ENCODE measurements at regions not wholly inside any gene's neighbourhood (a gene's known extent, or its start where the extent isn't known, plus 50 kb on each side); places are given as distances from the start of the nearest gene placed in this dataset.

DNA sequence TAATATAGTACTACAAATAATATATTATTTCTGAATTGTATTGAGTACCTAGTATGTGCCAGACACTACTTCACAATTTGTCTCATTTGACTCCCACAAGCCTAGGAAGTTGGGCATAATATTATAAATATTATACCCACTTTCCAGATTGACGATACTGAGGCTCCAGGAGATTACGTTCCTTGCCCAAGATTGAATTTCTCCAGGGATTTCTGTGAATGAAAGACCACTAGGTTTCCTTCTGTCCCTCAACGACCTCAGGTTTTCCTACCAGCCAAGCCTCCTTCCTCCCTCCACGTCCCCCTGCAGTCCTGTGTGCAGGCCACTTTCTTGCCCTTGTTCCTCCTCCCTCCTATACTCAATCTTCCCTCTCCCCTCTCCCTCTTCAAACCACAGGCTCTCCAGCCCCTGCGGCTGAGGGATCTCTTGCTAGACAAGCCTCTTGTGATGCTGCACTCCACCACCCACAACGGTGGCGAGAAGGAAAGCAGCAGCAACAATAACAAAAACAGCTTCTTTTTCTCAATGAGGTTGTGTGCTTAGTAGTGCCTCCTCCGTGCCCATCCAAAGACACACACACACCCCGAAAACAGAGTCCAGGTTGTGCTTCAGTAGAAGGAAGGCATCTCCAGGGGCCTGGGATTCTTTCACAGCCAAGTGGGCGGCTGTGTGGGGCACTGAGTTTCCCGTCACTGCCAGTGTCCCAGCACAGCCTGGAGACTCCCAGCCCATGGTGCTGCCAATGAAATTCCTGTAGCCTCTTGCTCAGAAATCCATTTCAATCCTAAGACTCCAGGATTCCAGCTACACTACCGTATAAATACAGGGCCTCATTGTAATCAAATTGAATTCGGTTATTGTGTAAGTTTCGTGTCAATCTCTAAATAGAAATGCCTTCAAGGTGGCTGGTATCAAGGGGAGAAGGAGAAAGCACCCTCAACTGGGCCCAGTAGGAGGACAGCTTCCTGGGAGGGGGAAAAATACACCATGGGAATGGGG lies 94.4 kb downstream of the NCR2 start:
- no peak for DNase-seq

DNA sequence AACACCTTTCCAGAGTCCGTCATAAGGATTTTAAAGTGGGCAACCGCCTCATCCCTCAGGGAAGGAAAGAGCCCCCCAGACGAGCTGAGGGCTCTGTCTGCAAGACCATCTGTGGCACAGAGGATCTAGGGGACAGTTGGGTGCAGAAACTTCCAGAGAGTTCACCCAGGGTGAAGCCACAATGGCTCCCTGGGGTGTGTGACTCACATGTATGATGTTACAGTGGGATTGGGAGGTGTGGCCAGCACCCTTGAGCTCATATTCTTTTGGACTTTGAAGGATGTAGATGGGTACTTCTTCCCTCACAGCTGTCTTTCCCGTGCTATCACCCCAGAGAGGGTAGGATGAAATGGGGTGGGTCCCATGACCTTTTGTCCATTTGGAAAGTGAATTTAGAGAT lies 95.5 kb downstream of the NCR2 start:
- peak; percentile 25 for DNase-seq

DNA sequence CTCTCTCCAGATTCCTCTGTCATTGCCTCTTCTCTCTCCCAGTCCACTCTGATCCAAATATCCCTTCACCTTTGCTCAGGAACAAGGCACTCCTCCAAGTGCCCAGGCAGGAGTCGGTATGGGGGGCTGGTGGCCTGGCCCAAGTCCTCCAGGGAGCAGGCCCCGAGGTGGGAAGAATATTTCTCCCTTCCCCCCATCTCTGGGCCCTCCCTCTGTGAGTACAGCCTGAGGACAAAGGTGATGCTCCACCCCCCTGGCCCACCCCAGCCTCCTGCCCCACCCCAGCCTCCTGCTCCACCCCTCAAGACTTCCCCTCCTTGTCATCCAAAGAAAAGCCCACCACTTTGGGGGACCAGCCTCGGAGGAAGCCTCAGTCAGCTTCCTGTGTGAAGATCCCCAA lies 96.9 kb downstream of the NCR2 start:
- DNase-seq, result no peak

DNA sequence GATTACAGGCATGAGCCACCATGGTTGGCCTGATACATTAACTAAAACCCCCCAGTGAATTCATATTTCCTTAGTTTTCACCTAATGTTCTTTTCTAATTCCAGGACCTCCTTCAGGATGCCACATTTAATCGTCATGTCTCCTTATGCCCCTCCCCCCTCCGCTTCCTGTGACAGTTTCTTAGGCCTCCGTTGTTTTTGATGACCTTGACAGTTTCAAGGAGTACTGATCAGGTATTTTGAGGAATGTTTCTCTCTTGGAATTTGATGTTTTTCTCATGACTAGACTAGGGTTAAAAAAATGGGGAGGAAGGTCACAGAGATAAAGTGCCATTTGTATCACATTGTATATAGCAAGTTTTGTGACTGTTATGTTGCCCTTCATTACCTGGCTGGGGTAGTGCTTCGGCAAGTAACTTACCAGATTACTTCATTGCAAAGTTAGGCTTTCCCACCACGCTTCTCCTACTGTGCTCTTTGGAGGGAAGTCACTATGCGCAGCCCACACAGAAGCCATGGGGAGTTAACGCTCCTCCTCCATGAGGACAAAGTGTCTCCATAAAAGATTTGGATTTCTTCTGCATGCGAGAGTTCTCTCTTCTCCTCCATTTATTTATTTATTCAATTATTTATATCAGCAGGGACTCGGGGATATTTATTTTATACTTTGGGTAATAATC lies 99.5 kb downstream of the NCR2 start:
- DNase-seq, result no peak

DNA sequence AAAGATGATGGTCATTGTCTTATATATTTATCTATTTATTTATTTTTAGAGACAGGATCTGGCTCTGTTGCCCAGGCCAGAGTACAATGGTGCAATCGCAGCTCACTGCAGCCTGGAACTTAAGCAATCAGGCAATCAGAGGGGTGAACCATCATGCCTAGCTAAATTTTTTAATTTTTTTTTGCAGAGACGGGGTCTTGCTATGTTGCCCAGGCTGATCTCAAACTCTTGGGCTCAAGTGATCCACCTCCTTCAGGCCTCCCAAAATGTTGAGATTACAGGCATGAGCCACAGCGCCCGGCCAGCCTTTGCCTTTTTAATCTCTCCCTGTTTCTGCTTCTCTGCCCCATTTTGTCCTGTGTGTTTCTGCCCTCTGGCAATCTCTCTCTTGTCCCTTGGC lies 102.2 kb downstream of the NCR2 start:
- no peak for DNase-seq

DNA sequence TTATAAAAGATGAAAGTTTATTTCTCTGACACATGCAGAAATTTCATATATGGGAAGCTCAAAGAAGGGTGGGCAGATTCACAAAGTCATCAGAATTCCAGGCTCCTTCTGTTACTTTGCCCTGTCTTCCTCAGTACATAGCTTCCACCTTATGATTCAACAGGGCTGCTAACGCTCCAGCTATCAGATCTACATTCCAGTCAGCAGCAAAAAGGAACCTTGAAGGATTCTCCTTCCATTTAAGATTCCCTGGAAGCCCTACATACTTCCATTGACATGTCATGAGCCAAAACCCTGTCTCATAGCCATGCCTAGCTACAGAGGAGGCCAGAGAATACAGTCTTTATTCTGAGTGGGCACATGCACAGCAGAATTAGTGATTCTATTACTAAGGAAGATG lies 103.3 kb downstream of the NCR2 start:
- DNase-seq, result no peak

DNA sequence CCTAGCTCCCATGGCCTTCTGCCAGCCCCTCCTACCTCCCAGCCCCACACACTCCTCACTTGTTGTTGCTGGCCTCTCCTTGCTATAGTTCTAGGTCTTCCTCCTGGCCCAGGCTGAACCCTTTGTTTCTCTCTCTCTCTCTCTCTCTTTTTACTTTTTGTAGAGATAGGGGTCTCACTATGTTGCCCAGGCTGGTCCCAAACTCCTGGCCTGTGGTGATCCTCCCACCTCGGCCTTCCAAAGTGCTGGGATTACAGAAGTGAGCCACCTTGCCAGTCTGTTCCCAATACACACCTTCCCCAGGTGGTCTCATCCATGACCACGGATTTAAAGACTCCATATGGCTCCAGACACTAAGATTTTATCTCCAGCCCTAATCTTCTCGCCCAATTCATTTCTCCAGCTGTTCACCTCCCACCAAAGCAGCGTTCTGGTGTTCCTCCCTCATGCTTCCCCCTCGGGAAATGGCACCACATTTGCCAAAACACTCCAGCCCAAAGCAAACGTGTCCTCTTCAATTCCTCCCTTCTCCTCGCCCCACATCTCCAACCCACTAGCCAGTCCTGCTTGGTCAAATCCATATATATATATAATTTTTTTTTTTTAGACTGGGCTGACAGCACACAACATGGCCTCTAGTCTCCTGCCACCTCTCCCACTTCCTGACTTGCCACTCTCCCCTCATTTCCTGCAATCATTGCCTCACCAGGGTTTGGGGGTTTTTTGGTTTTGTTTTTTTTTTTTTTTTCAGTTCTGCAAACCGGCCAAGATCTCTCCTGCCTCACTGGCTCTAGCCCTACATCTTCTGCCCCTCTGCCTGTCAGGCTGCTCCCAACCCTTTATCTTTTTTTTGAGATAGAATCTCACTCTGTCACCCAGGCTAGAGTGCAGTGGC lies 104.4 kb downstream of the NCR2 start:
- peak; percentile 60 for DNase-seq

DNA sequence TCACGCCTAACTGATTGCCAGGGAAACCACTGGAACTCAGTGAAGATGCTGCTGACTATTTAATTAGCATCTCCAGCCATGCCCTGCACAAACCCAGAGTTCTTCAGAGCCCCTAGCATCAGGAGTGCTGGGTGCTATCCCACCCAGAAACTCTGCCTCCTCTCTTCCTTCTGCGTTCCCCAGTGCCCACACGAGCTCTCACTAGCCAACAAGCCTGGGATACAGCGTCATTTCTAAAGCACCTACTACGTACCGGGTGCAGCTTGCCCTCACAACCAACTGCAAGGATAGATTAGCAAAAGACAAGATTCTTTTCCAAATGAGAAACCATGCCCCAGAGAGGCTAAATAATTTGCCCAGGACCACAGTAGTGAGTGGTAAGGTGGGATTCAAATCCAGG lies 105.2 kb upstream of the FOXP4 start:
- DNase-seq, result no peak

DNA sequence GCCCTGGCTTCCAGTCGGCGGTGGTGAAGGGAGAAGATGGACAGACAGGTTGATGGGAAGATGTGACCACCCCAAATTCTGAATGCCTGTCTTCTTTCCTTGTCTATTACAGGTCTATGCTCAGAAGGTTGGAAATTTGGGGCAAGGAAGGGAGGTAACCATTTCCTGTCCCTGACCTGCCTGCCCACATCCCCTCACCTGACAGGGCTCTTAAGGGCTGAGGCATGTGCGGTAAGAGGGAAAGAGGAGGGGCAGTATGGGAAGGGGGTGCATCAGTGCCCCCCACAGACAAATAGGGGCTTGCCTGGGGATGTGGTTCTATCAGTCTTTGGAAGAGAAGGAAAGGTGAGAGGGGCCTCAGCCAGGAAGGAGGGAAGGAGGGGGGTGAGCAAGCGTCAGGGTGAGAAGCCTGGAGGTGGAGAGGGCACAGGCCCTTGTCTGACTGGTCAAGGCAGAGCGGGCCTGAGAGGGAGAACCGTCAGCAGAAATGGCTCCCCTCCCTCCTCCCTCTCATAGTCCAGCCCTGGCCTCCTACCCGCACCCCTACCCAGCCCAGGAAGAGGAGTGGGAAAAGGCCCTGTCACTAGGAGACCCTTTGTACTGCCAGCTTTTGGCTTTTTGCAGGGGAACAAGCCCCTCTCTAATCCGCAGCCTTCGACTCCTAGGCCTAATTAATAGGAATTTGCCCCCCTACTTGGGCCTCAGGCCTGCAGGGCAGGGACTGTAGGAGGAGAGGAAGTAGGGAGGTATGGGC lies 104.4 kb upstream of the FOXP4 start:
- no peak for DNase-seq

DNA sequence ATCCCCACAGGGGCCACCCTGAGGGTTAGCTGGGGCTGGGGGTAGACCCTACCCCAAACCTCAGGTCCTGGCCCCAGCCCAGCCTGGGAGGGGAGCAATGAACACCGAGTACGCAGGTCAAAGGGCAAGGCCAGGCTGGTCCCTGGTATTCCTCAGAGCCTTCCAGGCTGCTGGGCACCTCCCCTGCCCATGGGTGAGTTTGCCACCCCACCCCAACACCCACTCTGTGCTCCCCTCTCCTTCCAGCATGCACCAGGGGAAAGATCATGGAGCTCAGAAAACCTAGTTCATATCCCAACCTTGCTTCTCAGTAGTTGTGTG lies 103.9 kb upstream of the FOXP4 start:
- DNase-seq, result no peak

DNA sequence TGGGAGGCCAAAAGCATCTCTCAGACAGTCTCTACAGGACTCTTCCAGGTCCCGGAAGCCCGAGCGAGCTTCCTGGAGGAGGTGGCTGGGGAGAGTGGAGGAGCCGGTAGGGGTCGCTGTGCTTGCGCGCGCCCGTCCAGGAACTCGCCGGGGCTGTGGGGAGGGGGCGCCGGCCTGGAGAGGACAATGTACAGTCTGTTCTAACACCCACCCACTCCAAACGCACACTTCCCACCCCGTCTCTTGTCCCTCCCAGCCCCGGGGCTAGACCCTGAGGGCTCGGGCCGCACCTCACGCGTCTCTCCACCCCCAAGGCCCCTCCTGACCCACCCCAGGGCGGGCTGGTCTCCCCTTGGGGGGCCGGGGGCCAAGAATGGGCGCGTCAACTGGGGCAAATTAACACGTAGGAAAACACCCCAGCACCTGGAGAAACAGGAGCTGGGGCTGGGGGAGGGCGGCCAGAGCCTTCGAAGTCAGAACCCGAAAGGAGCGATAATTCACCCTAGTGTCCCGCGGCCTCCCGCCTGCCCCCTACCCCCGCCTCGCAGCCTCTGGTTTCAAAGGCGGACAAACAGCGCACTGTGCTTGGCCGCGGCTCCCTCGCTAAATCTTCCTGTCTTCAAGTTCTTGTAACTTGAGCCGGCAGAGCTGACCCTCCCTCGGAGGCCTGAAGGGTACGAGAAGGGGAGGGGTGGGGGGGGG lies 103.2 kb upstream of the FOXP4 start:
- no peak for DNase-seq

DNA sequence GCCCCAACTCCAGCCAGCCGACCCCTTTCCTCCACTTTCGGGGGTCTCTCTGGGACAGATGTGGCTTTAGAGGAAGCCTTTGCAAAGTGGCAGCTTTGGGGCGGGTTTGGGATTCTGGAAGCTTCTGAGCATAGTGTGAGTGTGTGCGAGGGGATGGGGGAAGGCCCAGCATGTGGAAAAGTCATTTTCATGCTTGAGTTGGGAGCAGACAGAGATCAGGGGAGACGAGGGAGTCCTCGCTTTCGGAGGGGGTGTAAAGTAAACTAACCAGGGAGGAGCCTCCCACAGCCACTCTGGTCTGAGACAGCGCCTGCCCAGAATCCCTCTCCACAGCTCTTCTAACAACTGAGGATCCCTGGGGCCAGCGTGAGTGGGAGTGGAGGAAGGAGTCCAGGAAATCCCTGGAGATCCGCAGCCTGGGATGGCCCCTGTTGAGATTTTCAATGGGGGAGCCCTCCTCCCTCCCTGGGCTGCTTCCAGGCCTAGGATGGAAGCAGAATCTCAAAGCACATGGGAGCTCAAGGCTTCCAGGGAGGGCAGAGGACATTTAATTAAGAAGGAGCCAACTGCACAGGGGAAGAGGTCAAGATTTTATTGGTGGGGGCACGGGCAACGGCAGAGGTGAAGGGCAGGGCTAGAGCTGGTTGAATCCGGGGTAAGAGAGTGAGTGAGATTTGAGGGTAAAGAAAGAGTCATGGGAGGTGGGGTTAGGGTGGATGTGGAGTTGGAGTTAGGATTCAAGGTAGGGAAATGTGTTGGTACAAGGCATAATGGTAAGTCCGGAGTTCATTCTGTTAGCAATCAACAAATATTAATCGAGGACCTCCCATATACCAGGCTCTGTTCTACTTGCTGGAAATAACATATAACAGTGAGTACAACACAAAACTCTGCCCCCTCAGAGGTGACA lies 102.3 kb upstream of the FOXP4 start:
- no peak for DNase-seq

DNA sequence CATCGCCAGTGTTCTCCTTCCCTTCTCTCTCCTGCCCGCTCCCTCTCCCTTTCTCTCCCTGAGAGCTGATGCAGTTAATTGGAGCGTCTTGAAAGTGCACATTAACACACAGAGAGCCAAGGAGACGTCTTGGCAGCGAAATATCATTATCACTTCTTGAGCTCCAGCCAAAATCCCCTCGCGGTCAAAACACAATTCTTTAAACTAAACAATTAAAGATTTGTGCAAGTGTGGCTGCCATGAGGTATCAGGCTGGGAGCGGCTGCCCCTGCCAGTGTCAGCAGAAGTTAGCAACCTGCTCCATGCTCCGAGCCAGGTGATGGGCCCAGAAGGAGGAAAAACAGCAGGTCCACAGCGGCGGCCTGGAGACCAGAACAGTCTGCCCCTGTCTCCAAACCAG lies 100.9 kb upstream of the FOXP4 start:
- no peak for DNase-seq

DNA sequence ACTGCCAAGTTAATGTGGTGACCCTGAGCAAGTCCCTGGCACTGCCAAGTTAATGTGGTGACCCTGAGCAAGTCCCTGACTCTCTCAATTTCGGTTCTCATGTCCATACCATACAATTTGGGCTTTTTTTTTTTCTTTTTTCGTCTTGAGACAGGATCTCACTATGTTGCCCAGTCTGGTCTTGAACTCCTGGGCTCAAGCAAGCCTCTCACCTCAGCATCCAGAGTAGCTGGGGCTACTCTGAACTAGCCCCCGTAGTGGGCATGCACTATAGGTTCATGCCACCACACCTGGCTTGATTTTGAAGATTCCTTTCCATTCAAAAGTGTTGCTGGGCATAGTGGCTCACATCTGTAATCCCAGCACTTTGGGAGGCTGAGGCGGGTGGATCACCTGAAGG lies 100.0 kb upstream of the FOXP4 start:
- no peak for DNase-seq

DNA sequence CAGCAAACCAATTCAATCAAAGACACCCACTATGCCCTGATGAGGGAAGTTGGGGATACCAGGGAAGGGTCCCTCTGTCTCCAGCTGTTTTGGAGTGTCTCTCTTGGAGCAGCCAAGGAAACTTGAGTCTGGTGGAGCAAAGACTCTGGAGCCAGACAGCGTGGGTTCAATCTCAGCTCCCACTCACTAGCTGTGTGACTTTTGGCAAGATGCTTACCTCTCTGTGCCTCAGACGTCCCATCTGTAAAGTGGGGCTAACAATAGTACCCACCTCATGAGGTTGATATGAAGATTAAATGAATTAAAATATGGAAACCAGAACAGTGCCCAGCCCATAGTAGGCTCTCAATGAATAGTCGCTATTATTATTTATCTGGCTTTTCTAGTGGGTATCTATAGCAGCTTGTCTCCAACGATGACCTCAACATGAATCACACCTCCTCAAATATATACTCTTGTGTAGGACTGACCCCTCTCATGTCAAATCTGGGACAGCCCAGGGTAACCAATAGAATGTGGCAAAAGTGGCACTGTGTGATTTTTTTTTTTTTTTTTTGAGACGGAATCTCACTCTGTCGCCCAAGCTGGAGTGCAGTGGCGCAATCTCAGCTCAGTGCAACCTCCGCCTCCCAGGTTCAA lies 99.2 kb upstream of the FOXP4 start:
- no peak for DNase-seq

DNA sequence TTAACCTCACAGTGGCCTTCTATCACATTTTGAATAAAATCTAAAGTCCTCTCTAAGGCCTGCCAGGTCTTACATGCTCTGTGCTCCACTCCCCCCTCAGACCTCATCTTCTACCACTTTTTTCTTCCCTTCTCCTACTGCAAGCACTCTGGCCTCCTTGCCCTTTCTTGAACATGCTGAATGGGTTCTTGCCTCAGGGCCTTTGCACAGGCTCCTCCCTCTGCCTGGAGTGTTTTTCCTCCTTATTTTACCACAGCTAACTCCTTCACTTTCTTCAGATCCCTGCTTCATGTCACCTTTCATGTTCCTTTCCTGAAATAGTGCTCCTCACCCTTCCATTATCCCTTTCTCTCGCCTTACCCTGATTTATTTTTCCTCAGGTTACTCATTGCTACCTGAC lies 97.9 kb upstream of the FOXP4 start:
- no peak for DNase-seq

DNA sequence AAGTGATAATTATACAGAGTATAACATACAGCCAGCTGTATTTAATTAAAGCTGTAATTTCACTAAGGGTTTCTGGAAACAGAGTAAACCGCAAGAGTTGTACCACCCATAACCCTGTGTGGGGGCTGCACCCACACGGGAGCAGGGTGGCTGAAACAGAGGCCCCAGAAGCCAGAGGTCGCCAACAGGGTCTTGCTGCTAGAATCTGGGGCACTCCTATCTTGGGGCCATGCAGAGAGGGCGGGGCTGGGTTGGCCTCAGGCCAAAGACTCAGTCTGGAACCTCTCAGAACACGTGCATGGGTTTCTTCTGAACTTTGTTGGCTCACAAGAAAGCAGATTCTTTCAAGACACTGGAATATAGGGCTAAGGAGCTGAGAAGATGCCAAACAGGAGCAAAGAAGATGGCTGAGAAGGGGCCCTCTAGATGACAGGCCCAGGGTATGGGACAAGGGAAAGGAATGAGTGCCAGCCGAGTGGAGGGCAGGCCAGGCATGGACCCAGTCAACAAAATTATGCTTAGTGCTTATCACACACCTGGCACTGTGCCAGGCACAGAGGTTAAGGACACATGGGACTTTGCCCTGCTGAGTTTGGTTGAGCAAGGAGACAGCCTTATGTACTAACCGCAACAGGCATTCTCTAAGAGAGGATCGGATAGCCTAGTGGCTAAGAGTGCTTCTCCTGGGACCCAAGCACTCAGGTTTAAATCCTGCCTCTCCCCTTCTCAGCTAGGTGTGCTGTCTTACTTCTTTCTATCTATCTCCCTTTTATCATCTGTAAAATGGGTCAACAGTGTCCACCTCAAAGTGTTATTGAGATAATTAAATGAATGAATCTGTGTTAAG lies 96.6 kb upstream of the FOXP4 start:
- DNase-seq, result no peak

DNA sequence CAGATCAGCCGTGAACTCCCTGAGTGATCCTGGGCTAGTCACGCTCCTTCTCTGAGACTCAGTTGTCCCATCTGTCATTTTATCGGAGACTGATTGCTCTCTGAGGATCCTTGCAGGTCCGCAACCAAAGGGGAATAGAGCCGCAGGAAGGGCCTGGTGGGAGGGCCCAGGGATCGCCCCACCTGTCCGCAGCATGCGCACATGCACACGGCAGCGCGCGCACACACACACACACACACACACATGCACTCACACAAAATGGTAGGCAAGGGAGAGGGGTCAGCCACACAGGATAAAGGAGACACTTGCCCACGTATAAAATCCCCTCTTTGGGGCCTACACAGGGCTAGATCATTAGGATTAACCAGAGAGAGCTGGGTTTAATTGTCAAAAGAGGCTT lies 95.6 kb upstream of the FOXP4 start:
- DNase-seq, result no peak

DNA sequence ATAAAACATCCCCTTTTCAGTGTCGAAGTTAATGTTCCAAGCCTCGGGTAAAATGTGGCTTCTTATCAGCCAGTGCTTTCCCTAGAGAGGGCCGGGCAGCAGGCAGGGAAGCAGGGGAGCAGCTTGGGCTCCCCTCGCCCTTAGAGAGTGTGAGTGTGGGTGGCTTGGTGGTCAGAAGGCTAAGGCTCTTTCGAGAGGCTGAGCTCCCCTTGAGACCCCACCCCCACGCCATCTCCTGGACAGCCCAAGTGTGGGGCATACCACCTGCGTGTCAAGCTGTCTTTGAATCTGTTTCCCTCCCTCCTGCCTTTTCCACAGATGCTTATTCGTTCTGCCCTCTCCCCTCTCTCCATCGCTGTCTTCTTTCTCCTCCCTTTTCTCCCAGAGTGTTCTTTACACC lies 95.1 kb upstream of the FOXP4 start:
- no peak for DNase-seq
